Naive thymus-derived CD4-positive, alpha-beta T cell (primary cell): ENCODE measurements at regions not wholly inside any gene's neighbourhood (a gene's known extent, or its start where the extent isn't known, plus 50 kb on each side); places are given as distances from the start of the nearest gene placed in this dataset.

ENCODE experiments used
- ATAC-seq: fragments of 150-1000 bp; cut with Tn5 transposase; 2 replicates; pipeline ENCODE4 v1.10.0; 2021; ENCODE audit warnings: mild to moderate bottlenecking, moderate library complexity
- CTCF ChIA-PET: fragments of 350-600 bp; sonication (Branson Sonifier 250); formaldehyde crosslinking; loops from one replicate; lab custom pipeline; 2021; ENCODE audit warnings: antibody characterized with exemption; lab: Charles Lee
- POLR2A ChIA-PET: fragments of 350-600 bp; sonication (Branson Sonifier 250); formaldehyde crosslinking; loops from one replicate; lab custom pipeline; 2021; ENCODE audit warnings: antibody characterized with exemption, inconsistent platforms; lab: Charles Lee
- DNase-seq, 9 donors: peaks; one replicate each; pipeline versions ENCODE4 v3.0.0 to v3.0.0-alpha.2; 2020 to 2022; ENCODE audit warnings: mixed read lengths in 1 of 9
- H3K27ac ChIP-seq: one replicate; pipeline ENCODE4 v1.7.0; 2013; ENCODE audit warnings: mild to moderate bottlenecking, low read depth, low read length, moderate library complexity
- H3K27me3 ChIP-seq, 2 donors: one replicate each; pipeline ENCODE4 v1.7.0; 2013; ENCODE audit warnings: low read length in 2 of 2, mild to moderate bottlenecking in 2 of 2, moderate library complexity in 2 of 2; ENCODE audit not compliant: control insufficient read depth in 2 of 2, insufficient read depth in 2 of 2
- H3K36me3 ChIP-seq, 3 experiments: 1 replicate in 2 of 3; 2 replicates in 1 of 3; pipeline ENCODE4 v1.7.0; 2013; ENCODE audit warnings: low read length in 3 of 3, mild to moderate bottlenecking in 3 of 3, moderate library complexity in 1 of 3; ENCODE audit not compliant: insufficient read depth in 3 of 3, control insufficient read depth in 2 of 3
- H3K4me1 ChIP-seq, 2 donors: one replicate each; pipeline ENCODE4 v1.7.0; 2013; ENCODE audit warnings: low read length in 2 of 2, mild to moderate bottlenecking in 2 of 2, moderate library complexity in 1 of 2; ENCODE audit not compliant: control insufficient read depth in 2 of 2, insufficient read depth in 2 of 2
- H3K4me3 ChIP-seq: 2 replicates; pipeline ENCODE4 v1.7.0; 2013; ENCODE audit warnings: mild to moderate bottlenecking, low read length
- H3K9me3 ChIP-seq, 3 experiments: 1 replicate in 2 of 3; 2 replicates in 1 of 3; pipeline ENCODE4 v1.7.0; 2013; ENCODE audit warnings: low read length in 3 of 3; ENCODE audit not compliant: control insufficient read depth in 2 of 3
- H3K27ac Mint-ChIP-seq, 9 donors: one replicate each; pipeline ENCODE4 v1.8.0; 2020 to 2022; ENCODE audit warnings: mixed read lengths in 9 of 9, mild to moderate bottlenecking in 8 of 9, moderate library complexity in 5 of 9, inconsistent platforms in 2 of 9
- H3K27me3 Mint-ChIP-seq, 5 donors: one replicate each; pipeline ENCODE4 v1.8.0; 2021 to 2022; ENCODE audit warnings: mixed read lengths in 5 of 5, mild to moderate bottlenecking in 1 of 5
- H3K36me3 Mint-ChIP-seq, 5 donors: one replicate each; pipeline ENCODE4 v1.8.0; 2020 to 2022; ENCODE audit warnings: mixed read lengths in 5 of 5, mild to moderate bottlenecking in 3 of 5, inconsistent platforms in 1 of 5
- H3K4me1 Mint-ChIP-seq, 7 donors: one replicate each; pipeline ENCODE4 v1.8.0; 2020 to 2022; ENCODE audit warnings: mixed read lengths in 7 of 7, mild to moderate bottlenecking in 3 of 7, inconsistent platforms in 1 of 7
- H3K4me3 Mint-ChIP-seq, 10 donors: one replicate each; pipeline ENCODE4 v1.8.0; 2020 to 2022; ENCODE audit warnings: mild to moderate bottlenecking in 10 of 10, mixed read lengths in 10 of 10, moderate library complexity in 6 of 10, inconsistent platforms in 2 of 10
- H3K9me3 Mint-ChIP-seq, 11 donors: one replicate each; pipeline ENCODE4 v1.8.0; 2020 to 2022; ENCODE audit warnings: mixed read lengths in 11 of 11, mild to moderate bottlenecking in 4 of 11, inconsistent platforms in 1 of 11, moderate library complexity in 1 of 11
- intact Hi-C, 2 donors: fragments of 100-400 bp; cut with micrococcal nuclease; formaldehyde crosslinking; loops; one replicate each; pipeline ENCODE4 v1.15.1; 2023

GRCh38 chr6:11831653-11832052 lies 53.0 kb upstream of the ADTRP start:
- DNase-seq (no peak), ATAC-seq (no peak)
- H3K4me3 ChIP-seq, result no peak overlapping the region
- Mint-ChIP-seq H3K4me3 (no peak overlapping the region), H3K36me3 (no peaks in the 10 kb centered on the region), H3K9me3 (peaks cover 0 to 1% (median 0%) of the 10 kb centered on the region in 11 donors), H3K4me1 (peaks cover 0 to 15% (median 5%) of the 10 kb centered on the region in 7 donors), H3K27ac (peak overlapping the region in 1 of 9 donors; percentile 21), H3K27me3 (peaks cover 0 to 6% (median 0%) of the 10 kb centered on the region in 5 donors)
- H3K9me3 ChIP-seq, result no peaks in the 10 kb centered on the region
- H3K4me1 ChIP-seq, result no peaks in the 10 kb centered on the region
- no peaks in the 10 kb centered on the region for H3K36me3 ChIP-seq
- intact Hi-C loops, result no loop called here
- no peak overlapping the region for H3K27ac ChIP-seq
- H3K27me3 ChIP-seq, result no peaks in the 10 kb centered on the region
- ChIA-PET CTCF (no interaction called here), POLR2A (no interaction called here)

DNA sequence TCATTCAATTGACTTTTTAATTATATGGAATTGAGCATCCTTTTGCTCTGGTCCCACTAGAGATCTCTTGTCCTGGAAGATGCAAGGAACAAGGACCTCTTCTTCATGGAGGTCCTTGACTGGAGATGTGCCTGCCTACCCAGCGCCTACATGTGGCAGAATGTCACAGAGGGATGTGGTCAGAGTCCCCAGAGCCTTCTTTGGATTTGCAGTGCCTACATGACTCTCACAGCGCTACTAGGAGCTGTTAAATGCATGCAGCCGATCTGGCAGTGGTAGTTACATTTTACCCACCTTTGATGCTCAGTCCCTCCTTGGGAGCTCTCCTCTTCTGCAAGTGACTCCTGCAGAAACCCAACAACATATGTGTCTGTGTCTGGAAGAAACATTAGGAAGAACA lies 51.9 kb upstream of the ADTRP start:
- no peak overlapping the region for H3K4me3 ChIP-seq
- H3K27me3 Mint-ChIP-seq, result peaks cover 0 to 6% (median 0%) of the 10 kb centered on the region in 5 donors
- POLR2A ChIA-PET, result no interaction called here
- no peaks in the 10 kb centered on the region for H3K36me3 Mint-ChIP-seq
- no peak for DNase-seq
- no peak for ATAC-seq
- H3K9me3 ChIP-seq, result no peaks in the 10 kb centered on the region
- H3K4me1 ChIP-seq, result no peaks in the 10 kb centered on the region
- H3K27ac Mint-ChIP-seq, result peak overlapping the region in 1 of 9 donors; percentile 38
- CTCF ChIA-PET, result no interaction called here
- H3K27me3 ChIP-seq, result no peaks in the 10 kb centered on the region
- no peaks in the 10 kb centered on the region for H3K36me3 ChIP-seq
- H3K4me1 Mint-ChIP-seq, result peaks cover 0 to 15% (median 5%) of the 10 kb centered on the region in 7 donors
- no peak overlapping the region for H3K27ac ChIP-seq
- H3K9me3 Mint-ChIP-seq, result no peaks in the 10 kb centered on the region
- no peak overlapping the region for H3K4me3 Mint-ChIP-seq
- intact Hi-C loops, result no loop called here

DNA sequence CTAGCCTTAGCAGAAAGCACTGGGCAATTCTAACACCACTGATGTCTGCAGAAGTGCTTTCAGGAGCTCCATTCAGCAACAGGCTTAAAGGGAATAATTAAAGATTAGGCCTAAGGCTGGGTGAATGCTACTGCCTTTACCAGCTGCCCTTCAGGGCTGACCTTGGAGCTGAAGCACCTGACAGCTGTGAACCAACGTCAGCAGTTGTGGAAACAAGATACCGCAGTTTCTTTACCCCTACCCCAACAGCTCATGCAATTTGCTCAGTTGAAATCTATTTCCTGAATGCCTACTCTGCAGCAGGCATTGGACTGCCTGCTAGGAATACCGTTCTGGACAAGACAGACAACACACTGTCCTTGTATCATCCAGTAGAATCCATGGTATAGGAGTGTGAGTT lies 51.5 kb upstream of the ADTRP start:
- Mint-ChIP-seq H3K27ac (no peak overlapping the region), H3K36me3 (no peaks in the 10 kb centered on the region), H3K4me3 (no peak overlapping the region), H3K27me3 (peaks cover 0 to 6% (median 0%) of the 10 kb centered on the region in 5 donors), H3K9me3 (no peaks in the 10 kb centered on the region), H3K4me1 (peaks cover 0 to 15% (median 5%) of the 10 kb centered on the region in 7 donors)
- Histone ChIP-seq H3K9me3 (no peaks in the 10 kb centered on the region), H3K27ac (no peak overlapping the region), H3K4me3 (no peak overlapping the region), H3K36me3 (no peaks in the 10 kb centered on the region), H3K27me3 (no peaks in the 10 kb centered on the region), H3K4me1 (no peaks in the 10 kb centered on the region)
- no peak for ATAC-seq
- POLR2A ChIA-PET, result no interaction called here
- intact Hi-C loops, result no loop called here
- CTCF ChIA-PET, result no interaction called here
- no peak for DNase-seq

DNA sequence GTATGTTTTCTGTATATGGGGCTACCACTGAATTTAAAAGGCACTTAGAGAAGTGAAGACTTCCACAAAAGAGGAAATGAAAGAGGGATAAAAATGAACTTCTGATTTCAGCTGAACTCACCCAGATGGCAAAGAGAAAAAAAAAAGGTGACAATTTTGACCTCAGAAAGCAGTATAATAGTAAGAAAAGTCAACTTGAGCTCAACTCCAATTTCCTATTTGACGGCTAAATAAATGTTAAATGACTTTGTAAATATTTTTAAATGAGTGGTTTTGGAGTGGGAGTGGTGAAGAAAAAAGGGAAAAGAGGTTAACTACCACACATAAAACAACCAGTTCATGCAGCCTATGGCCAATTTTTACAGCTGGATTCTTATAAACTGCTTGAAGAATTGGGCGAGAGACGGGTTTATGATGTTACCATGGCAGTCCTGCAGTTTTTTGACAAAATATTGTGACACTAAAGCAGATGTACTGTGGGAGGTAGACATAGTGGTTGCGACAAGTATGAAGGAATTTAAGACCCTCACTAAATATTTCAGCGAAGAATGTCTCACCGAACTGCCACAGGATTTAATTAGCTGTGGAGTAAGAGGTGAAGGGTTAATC lies 49.8 kb upstream of the ADTRP start:
- intact Hi-C loops, result no loop called here
- Mint-ChIP-seq H3K4me1 (peaks cover 0 to 15% (median 5%) of the 10 kb centered on the region in 7 donors), H3K9me3 (no peaks in the 10 kb centered on the region), H3K27me3 (peaks cover 0 to 3% (median 0%) of the 10 kb centered on the region in 5 donors), H3K4me3 (no peak overlapping the region), H3K27ac (peak overlapping the region in 1 of 9 donors; percentile 8), H3K36me3 (no peaks in the 10 kb centered on the region)
- Histone ChIP-seq H3K9me3 (no peaks in the 10 kb centered on the region), H3K4me1 (no peaks in the 10 kb centered on the region), H3K4me3 (no peak overlapping the region), H3K27ac (no peak overlapping the region), H3K27me3 (no peaks in the 10 kb centered on the region), H3K36me3 (no peaks in the 10 kb centered on the region)
- ATAC-seq (no peak), DNase-seq (no peak)
- ChIA-PET CTCF (no interaction called here), POLR2A (no interaction called here)
